GM19025 (cell line): ENCODE measurements at regions not wholly inside any gene's neighbourhood (a gene's known extent, or its start where the extent isn't known, plus 50 kb on each side); places are given as distances from the start of the nearest gene placed in this dataset.

Source experiments
- ATAC-seq: cut with Tn5 transposase; IDR thresholded peaks from one replicate; pipeline ENCODE4 v1.9.1; 2021; ENCODE audit warnings: mild to moderate bottlenecking, low read depth, moderate library complexity; ENCODE audit not compliant: unreplicated experiment

GRCh38 chr4:58723954-58724353, 1613.8 kb upstream of the IGFBP7 start:
- no peak for ATAC-seq

DNA sequence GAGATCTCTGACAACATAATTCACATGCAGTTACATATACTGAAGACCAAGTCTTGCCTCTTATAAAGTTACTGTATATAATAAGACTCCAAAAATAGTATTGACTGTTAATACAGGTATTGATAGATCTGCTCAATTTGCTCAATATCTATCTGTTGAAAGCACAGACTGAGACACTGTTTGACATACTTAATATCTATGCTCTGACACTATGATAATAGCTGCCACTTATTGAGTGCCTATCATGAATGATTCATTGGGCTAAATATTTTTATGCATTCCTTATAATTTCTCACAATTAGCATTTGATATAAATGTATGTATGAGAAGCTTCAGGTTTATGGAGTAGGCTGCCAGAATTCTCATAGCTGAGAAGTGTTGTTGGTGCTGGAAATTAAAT, 1600.9 kb upstream of the IGFBP7 start:
- ATAC-seq: no peak

DNA sequence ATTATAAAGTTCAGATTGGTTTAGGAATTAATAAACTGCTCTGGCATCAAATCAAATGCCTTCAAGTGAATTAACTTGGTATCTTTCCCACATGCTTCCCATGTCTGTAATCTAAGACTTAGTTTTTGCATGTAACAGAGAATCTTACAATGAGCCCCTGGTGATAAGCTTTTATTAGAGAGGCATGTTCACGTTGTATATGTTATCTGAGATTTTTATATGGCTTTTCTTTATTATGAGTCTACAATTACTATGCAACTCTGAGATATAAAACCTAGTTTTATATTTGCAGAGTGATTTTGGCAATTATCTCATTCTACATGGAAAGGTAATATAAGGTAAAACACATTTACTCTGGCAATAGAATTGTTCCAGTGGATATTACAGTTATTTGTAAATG, 1578.4 kb upstream of the IGFBP7 start:
- ATAC-seq: no peak

- no peak for ATAC-seq
These were observed 1569.7 kb upstream of the IGFBP7 start for GRCh38 chr4:58679886-58680285.

GRCh38 chr4:58679051-58679450, 1568.9 kb upstream of the IGFBP7 start:
- ATAC-seq: no peak

DNA sequence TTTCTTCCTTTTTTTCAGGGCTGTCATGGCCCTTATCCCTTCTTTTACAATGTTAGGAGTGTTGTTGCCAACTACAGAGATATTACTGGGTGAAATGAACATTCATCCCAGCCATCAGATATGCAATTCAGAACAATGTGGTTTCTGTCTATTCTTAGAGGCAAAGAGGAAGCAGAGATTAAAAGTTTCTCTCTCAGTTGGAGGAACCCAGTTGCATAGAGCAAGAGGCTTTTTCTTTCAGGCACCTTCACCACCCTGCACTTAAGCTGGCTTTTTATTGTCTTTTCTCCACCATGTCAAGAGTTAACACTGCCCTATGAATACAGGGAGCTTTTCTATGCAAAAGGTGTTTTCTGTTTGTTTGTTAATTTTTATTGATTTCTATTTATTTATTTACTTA, 1559.6 kb upstream of the IGFBP7 start:
- ATAC-seq: no peak

DNA sequence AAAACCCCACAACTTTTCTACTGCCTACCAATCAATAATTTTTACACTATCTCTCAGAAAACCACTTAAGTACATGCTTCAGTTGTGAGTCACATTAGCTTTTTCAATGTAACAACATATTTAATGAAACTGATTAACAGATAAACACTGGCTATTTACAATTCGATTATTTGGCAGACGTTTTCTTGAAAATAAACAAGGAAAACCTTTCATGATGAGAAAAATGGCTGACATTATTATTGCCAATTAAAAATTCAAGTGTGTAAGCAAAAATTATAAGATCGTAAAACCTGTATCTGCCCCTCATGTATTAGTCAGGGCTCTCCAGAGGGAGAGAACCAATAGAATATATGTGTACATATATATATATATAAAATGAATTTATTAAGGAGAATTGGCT, 1555.5 kb upstream of the IGFBP7 start:
- ATAC-seq: no peak

GRCh38 chr4:58658701-58659100, 1548.5 kb upstream of the IGFBP7 start:
- no peak for ATAC-seq

DNA sequence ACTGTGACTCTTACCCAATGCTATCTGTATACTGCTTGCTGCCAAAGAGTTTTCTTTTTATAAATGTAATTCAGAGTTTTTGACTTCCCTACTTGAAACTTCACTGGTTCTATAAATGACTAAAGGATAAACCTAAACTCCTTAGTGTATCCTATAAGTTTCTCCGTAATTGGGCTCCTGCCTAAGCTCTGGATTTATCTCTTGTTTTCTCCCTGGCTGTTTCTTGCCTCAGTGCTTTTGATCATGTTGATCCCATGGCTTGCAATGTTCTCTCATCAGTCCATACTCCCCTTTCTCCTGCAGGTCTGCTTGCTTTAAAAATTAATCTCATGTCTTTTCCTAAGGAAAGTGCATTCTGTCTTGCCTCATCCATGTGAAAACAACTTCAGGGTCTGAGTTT, 1543.1 kb upstream of the IGFBP7 start:
- ATAC-seq: no peak

DNA sequence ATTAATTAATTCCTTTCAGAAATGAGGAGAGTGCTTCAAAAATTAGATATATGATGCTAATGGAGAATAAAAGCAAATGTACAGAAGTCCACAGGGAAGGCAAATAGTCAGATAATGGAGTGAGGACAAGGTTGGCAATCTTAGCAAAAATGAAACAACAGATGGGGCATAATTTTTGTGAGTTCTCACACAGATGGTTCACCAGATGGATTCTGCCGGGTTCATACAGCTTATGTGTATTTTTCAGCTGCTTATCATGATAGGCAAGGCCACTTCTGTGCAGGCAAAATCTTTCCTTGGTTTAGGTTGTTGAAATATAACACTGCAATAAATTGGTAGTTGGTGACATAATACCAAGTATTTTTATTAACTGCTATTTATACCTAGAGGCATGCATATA, 1539.0 kb upstream of the IGFBP7 start:
- no peak for ATAC-seq

GRCh38 chr4:58646126-58646525, 1535.9 kb upstream of the IGFBP7 start:
- no peak for ATAC-seq

GRCh38 chr4:58644549-58644948, 1534.4 kb upstream of the IGFBP7 start:
- no peak for ATAC-seq

- no peak for ATAC-seq
These were observed 1526.2 kb upstream of the IGFBP7 start for GRCh38 chr4:58636381-58636780.

- no peak for ATAC-seq
These were observed 1507.0 kb upstream of the IGFBP7 start for GRCh38 chr4:58617226-58617625.

DNA sequence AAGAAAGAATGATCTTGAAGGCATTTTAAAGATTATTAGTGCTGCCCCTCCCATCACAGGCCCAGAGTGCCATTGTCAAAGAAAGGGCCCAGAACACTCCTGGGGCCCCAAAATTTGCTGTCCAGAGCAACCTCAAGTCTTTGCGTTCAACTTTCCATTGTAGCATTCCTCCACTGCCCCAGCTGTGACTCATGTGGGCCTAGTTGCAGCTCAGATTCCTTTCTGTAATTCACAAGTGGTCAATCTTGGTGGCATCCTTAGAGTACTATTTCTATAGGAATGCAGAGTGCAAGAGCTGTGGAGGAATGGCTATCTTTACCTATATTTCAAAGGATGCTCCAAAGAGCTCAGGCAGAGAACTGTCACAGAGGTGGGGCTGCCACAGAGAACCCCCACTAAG, 1500.8 kb upstream of the IGFBP7 start:
- no peak for ATAC-seq

DNA sequence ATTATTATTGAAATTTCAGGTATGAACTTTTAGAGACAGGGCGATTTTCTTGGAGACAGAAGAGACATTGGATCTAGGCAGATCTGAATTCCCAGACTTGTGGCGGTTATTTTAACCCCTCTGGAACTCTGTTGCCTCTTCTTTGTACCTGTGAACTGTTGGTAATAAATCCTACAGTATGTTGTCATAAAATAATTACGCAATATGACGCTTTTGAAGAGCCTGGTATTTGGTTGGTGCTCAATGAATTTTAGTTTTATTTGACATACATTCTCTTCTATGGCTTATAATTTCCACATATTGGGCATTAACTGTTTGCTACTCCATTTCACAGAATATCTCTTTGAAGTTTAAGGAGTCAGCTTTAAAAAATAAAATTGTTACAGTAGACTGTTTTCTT, 1496.1 kb upstream of the IGFBP7 start:
- ATAC-seq: no peak

- ATAC-seq: no peak
These were observed 1493.8 kb upstream of the IGFBP7 start for GRCh38 chr4:58603951-58604350.

GRCh38 chr4:58602731-58603359, 1492.7 kb upstream of the IGFBP7 start:
- no peak for ATAC-seq

DNA sequence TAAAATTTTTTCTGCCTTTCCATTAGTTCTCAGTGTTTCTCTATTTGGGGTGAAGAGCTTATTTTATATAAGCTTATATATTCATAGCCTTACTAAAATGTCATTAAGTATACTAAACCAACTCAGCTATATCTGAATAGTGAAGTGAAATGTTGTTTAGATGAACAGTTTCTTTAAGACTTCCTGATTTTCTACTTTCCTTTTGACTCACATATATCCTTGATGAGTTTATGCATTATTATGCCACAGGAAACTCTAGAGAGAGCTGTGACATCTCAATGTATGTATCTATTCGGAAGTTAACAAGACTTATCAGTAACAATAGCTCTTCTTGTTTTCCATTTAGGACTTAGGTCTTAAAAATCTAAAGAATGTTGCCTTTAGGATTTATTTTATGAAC, 1491.8 kb upstream of the IGFBP7 start:
- no peak for ATAC-seq

DNA sequence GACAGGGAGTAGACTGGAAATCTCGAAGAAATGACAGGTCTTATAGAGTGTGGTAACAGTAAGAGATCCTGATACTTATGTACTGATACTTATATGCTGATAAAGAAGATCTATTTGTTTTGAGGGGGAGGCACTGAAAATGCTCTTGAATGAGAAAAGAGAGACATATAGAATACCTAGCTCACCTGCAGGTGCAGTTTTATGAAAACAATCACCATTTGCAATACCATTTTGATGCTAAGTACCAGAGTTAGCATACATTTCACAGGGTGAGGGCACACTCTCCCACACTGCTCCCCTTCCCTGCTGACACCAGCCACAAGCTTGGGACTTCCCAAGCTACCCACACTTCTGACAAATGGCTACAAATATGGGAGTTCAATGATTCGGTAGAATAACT, 1490.1 kb upstream of the IGFBP7 start:
- no peak for ATAC-seq

- ATAC-seq: no peak
These were observed 1480.5 kb upstream of the IGFBP7 start for GRCh38 chr4:58590722-58591121.

DNA sequence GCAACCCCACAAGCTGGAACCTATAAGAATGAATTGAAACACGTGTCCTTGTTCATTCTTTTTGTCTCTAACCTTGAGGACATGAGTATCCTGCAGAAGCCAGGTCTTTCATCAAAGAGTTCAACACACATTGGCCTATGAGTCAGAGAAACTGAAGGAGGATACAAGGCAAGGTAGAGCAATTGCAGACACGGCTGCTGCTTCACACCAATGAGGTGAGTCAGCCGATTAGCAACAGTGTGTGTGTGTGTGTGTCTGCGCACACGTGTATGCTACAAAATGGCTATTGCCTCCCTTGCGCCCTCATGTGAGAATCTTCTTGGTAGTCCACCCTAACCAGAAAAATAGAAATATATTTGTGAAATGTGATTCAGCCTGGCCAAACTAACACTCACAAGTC, 1477.7 kb upstream of the IGFBP7 start:
- ATAC-seq: no peak

GRCh38 chr4:58566260-58566659, 1456.1 kb upstream of the IGFBP7 start:
- ATAC-seq: no peak
